RWPE1 (cell line): ENCODE measurements at regions not wholly inside any gene's neighbourhood (a gene's known extent, or its start where the extent isn't known, plus 50 kb on each side); places are given as distances from the start of the nearest gene placed in this dataset.
"Not testable (repeated sequence)": the region's sequence is repeated elsewhere in the genome, so short reads cannot be mapped to it uniquely, and the experiment has no call there.

ENCODE experiments used
- CTCF ChIA-PET: fragments of 350-600 bp; sonication (Branson Sonifier 250); formaldehyde crosslinking; extraction: SDS; loops from one replicate; lab custom pipeline; 2021; lab: Yijun Ruan, JAX
- POLR2A ChIA-PET: fragments of 400-600 bp; formaldehyde crosslinking; extraction: SDS; loops from one replicate; lab custom pipeline; 2020; ENCODE audit warnings: antibody characterized with exemption; ENCODE audit not compliant: low non-redundant PET; lab: Yijun Ruan, JAX
- DNase-seq: peaks from one replicate; pipeline ENCODE4 v3.0.0; 2012; ENCODE audit warnings: low spot score
- H3K27ac ChIP-seq: fragments of 450-650 bp; 2 replicates; pipeline ENCODE4 v1.5.1; 2017
- CTCF ChIP-seq: fragments of 450-650 bp; conservative IDR thresholded peaks from 2 replicates; pipeline ENCODE4 v1.5.1; 2017; ENCODE audit warnings: low read depth, mild to moderate bottlenecking

- CTCF ChIA-PET = no interaction called here
- TF ChIP-seq CTCF = no peak
- peak; percentile 52 for DNase-seq
- H3K27ac ChIP-seq = no peak overlapping the region
- POLR2A ChIA-PET = no interaction called here
These were observed 340.1 kb upstream of the CTSO start for GRCh38 chr4:156293657-156294297.

DNA sequence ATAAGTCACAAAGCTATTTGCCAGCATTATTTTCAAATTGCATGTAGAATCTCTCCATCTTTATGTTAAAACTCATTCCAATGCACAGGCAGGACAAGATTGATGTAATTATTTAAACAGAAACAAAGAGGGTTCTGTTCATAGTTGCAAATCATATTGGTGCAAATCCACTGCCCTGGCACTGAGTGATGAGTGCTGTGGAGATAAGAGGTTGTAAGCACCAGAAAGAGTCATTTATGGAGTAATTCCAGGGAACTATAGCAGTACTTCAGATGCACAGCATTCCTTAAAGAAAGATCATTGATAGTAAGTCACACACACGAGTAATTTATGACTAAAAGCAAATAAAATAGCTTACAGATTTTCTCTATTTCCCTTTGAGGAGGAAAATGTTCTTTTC is 337.7 kb upstream of the CTSO start:
- TF ChIP-seq CTCF = no peak
- ChIA-PET POLR2A (no interaction called here), CTCF (interaction anchor here (0.6 kb wide), 1 partner anchor 30 kb away, joined by 3 read pairs; no protein-coding TSS in a partner anchor)
- H3K27ac ChIP-seq = no peak overlapping the region
- DNase-seq = peak; percentile 2

DNA sequence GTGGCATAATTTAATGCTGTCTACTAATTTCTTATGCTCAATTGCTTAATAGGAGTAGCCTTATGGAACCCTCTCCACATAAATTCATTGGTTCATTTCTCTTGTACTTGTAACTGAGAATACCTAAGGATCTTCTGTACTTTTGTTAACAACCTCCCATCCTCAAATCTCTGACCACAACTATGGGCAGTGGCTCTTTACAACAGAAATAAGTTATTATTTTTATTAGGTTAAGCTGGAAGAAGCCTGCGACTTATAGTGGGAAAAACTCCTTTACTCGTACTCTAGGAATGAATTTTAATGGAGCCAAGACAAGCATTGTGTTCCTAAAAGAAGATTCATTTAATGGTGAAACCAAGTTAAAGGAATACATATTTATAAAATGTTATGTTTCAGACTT is 337.1 kb upstream of the CTSO start:
- no peak for TF ChIP-seq CTCF
- POLR2A ChIA-PET = no interaction called here
- no peak for DNase-seq
- CTCF ChIA-PET = interaction anchor here (0.6 kb wide), 1 partner anchor 30 kb away, joined by 3 read pairs; no protein-coding TSS in a partner anchor
- no peak overlapping the region for H3K27ac ChIP-seq

DNA sequence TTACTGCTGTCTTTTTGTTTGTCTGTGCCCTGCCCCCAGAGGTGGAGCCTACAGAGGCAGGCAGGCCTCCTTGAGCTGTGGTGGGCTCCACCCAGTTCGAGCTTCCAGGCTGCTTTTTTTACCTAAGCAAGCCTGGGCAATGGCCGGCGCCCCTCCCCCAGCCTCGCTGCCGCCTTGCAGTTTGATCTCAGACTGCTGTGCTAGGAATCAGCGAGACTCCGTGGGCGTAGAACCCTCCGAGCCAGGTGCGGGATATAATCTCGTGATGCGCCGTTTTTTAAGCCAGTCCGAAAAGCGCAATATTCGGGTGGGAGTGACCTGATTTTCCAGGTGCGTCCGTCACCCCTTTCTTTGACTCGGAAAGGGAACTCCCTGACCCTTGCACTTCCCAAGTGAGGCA is 336.4 kb upstream of the CTSO start:
- CTCF ChIA-PET, POLR2A ChIA-PET, H3K27ac ChIP-seq, DNase-seq: not testable (repeated sequence)

DNA sequence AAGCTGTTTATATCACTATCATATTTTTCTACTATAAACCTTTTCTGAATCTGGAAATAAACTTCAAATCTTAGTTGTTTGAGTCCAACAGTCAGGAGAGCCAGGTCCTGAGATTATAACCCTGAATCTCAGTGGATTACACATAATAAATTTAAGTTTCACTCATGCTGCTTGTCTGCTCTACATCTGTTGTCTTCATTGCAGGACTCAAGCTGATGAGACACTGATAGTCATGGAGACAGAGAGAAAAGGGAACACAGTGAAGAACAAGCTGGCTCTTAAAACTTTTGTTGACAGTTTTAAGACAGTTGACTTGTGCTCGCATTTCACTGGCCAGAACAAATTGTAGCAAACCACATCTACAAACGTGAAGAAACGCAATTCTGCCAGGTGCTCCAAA is 327.0 kb upstream of the CTSO start:
- TF ChIP-seq CTCF = no peak
- POLR2A ChIA-PET = no interaction called here
- no peak for DNase-seq
- CTCF ChIA-PET = no interaction called here
- H3K27ac ChIP-seq = no peak overlapping the region

DNA sequence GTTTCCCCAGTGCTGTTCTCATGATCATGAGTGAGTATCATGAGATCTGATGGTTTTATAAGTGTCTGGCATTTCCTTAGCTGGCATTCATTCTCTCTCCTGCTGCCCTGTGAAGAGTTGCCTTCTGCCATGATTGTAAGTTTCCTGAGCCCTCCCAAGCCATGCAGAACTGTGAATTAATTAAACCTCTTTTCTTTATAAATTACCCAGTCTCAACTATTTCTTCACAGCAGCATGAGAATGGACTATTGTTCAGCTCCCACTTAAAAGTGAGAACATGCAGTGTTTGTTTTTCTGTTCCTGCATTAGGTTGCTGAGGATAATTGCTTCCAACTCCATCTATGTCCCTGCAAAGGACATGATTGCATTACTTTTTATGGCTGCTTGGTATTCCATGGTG is 311.7 kb upstream of the CTSO start:
- CTCF ChIA-PET = no interaction called here
- POLR2A ChIA-PET = no interaction called here
- DNase-seq = no peak
- no peak for TF ChIP-seq CTCF
- no peak overlapping the region for H3K27ac ChIP-seq

GRCh38 chr4:156261230-156261629 is 307.6 kb upstream of the CTSO start:
- ChIA-PET CTCF (no interaction called here), POLR2A (no interaction called here)
- H3K27ac ChIP-seq = no peak overlapping the region
- no peak for TF ChIP-seq CTCF
- DNase-seq = peak; percentile 44
